Hepatocyte (in vitro differentiated cells): ENCODE measurements at regions not wholly inside any gene's neighbourhood (a gene's known extent, or its start where the extent isn't known, plus 50 kb on each side); places are given as distances from the start of the nearest gene placed in this dataset.

Source experiments
- EZH2phosphoT487 ChIP-seq: fragments of 200-600 bp; sonication (generic); IDR thresholded peaks from one replicate; pipeline ENCODE4 v1.6.1; 2018; ENCODE audit warnings: antibody characterized with exemption, mild to moderate bottlenecking, low read depth, moderate library complexity; ENCODE audit not compliant: unreplicated experiment, severe bottlenecking
- TF ChIP-seq, protein P1 (sequence below): fragments of 200-600 bp; sonication (generic); IDR thresholded peaks from 2 replicates; pipeline ENCODE4 v1.5.1; 2016; ENCODE audit warnings: antibody characterized with exemption, mild to moderate bottlenecking; ENCODE audit not compliant: poor library complexity

DNA sequence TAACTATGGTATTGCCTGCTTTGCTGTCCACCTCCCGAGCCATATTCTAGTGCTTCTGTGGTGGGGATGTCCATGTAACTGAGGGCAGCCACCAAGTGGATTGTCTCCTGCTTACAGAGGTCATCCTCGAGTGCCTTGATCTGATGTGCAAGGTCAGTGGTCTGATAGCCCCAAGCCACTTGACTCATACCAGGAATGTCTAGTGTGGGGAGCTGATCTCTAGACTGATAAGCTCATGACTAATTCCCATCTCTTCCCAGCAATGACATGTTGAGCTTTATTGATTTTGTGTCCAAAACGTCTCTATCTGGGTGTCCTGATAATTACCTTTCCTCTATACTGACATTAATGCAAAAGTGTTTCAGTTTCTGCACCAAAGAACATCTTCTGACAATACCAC lies 168.4 kb upstream of the WDR1 start:
- TF ChIP-seq, protein P1, sequence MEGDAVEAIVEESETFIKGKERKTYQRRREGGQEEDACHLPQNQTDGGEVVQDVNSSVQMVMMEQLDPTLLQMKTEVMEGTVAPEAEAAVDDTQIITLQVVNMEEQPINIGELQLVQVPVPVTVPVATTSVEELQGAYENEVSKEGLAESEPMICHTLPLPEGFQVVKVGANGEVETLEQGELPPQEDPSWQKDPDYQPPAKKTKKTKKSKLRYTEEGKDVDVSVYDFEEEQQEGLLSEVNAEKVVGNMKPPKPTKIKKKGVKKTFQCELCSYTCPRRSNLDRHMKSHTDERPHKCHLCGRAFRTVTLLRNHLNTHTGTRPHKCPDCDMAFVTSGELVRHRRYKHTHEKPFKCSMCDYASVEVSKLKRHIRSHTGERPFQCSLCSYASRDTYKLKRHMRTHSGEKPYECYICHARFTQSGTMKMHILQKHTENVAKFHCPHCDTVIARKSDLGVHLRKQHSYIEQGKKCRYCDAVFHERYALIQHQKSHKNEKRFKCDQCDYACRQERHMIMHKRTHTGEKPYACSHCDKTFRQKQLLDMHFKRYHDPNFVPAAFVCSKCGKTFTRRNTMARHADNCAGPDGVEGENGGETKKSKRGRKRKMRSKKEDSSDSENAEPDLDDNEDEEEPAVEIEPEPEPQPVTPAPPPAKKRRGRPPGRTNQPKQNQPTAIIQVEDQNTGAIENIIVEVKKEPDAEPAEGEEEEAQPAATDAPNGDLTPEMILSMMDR = no peak
- TF ChIP-seq EZH2phosphoT487 = no peak
